ENCODE measurements at regions not wholly inside any gene's neighbourhood (a gene's known extent, or its start where the extent isn't known, plus 50 kb on each side); places are given as distances from the start of the nearest gene placed in this dataset.
A peak's percentile ranks its signal among the peaks of the same experiment; 100 is the strongest.
"Not testable (repeated sequence)": the region's sequence is repeated elsewhere in the genome, so short reads cannot be mapped to it uniquely, and the experiment has no call there.

GRCh38 chr5:74465724-74466123 lies 174.8 kb downstream of the ENC1 start:
- DNase-seq (ENCODE audit: insufficient read length, low spot score) (no peak), FAIRE-seq (no peak)

GRCh38 chr5:74464512-74465209 lies 175.9 kb downstream of the ENC1 start:
- DNase-seq (ENCODE audit: insufficient read length, low spot score) (no peak), FAIRE-seq (no peak)

GRCh38 chr5:74462356-74462755 lies 178.2 kb downstream of the ENC1 start:
- DNase-seq (ENCODE audit: insufficient read length, low spot score) (no peak), FAIRE-seq (no peak)

GRCh38 chr5:74461251-74461650 lies 179.3 kb downstream of the ENC1 start:
- FAIRE-seq = no peak
- no peak for DNase-seq (ENCODE audit: insufficient read length, low spot score)

GRCh38 chr5:74460694-74461093 lies 179.8 kb downstream of the ENC1 start:
- no peak for FAIRE-seq

GRCh38 chr5:74459984-74460383 lies 180.5 kb downstream of the ENC1 start:
- FAIRE-seq = no peak
- no peak for DNase-seq (ENCODE audit: insufficient read length, low spot score)

More at GRCh38 chr5:74460694-74461093, 179.8 kb downstream of the ENC1 start:
- DNase-seq (ENCODE audit: insufficient read length, low spot score) = no peak

- FAIRE-seq (no peak), DNase-seq (ENCODE audit: insufficient read length, low spot score) (no peak)
Measured at GRCh38 chr5:74457876-74458275, 182.7 kb downstream of the ENC1 start.

- FAIRE-seq (no peak), DNase-seq (ENCODE audit: insufficient read length, low spot score) (no peak)
Measured at GRCh38 chr5:74454263-74455030, 186.1 kb downstream of the ENC1 start.

GRCh38 chr5:74452856-74453255 lies 187.7 kb downstream of the ENC1 start:
- FAIRE-seq (no peak), DNase-seq (ENCODE audit: insufficient read length, low spot score) (no peak)

- FAIRE-seq (no peak), DNase-seq (ENCODE audit: insufficient read length, low spot score) (no peak)
Measured at GRCh38 chr5:74450095-74450494, 190.4 kb downstream of the ENC1 start.

GRCh38 chr5:74446725-74447241 lies 193.7 kb downstream of the ENC1 start:
- DNase-seq (ENCODE audit: insufficient read length, low spot score) (no peak), FAIRE-seq (no peak)

- no peak for FAIRE-seq
- no peak for DNase-seq (ENCODE audit: insufficient read length, low spot score)
Measured at GRCh38 chr5:74442466-74442865, 198.1 kb downstream of the ENC1 start.

GRCh38 chr5:74441616-74442015 lies 198.9 kb downstream of the ENC1 start:
- FAIRE-seq (no peak), DNase-seq (ENCODE audit: insufficient read length, low spot score) (no peak)

- no peak for FAIRE-seq
- DNase-seq (ENCODE audit: insufficient read length, low spot score) = no peak
Measured at GRCh38 chr5:74440341-74440740, 200.2 kb downstream of the ENC1 start.

- DNase-seq (ENCODE audit: insufficient read length, low spot score); FAIRE-seq: not testable (repeated sequence)
Measured at GRCh38 chr5:74437870-74438269, 202.7 kb downstream of the ENC1 start.

- FAIRE-seq (no peak), DNase-seq (ENCODE audit: insufficient read length, low spot score) (no peak)
Measured at GRCh38 chr5:74433896-74434829, 206.4 kb downstream of the ENC1 start.

- DNase-seq (ENCODE audit: insufficient read length, low spot score) = peak; percentile 46
- FAIRE-seq = peak; percentile 67
Measured at GRCh38 chr5:74433255-74433895, 207.2 kb downstream of the ENC1 start.

GRCh38 chr5:74432721-74433120 lies 207.8 kb downstream of the ENC1 start:
- FAIRE-seq (no peak), DNase-seq (ENCODE audit: insufficient read length, low spot score) (no peak)

GRCh38 chr5:74432216-74432615 lies 208.3 kb downstream of the ENC1 start:
- DNase-seq (ENCODE audit: insufficient read length, low spot score) (no peak), FAIRE-seq (peak; percentile 38)

- FAIRE-seq (no peak), DNase-seq (ENCODE audit: insufficient read length, low spot score) (no peak)
Measured at GRCh38 chr5:74431290-74431669, 209.2 kb downstream of the ENC1 start.
